ENCODE measurements at regions not wholly inside any gene's neighbourhood (a gene's known extent, or its start where the extent isn't known, plus 50 kb on each side); places are given as distances from the start of the nearest gene placed in this dataset.

GRCh38 chr21:15932726-15933125 lies 202.9 kb downstream of the USP25 start:
- no peaks in the 10 kb centered on the region for H3K36me3 Mint-ChIP-seq (ENCODE audit: unreplicated experiment)
- no peak for TF ChIP-seq CTCF (IDR thresholded peaks at IDR 0.05; ENCODE audit: partially characterized antibody, unreplicated experiment)
- H3K27me3 Mint-ChIP-seq (ENCODE audit: unreplicated experiment), result no peaks in the 10 kb centered on the region
- H3K27ac Mint-ChIP-seq (ENCODE audit: unreplicated experiment), result no peak overlapping the region
- H3K9me3 Mint-ChIP-seq (ENCODE audit: unreplicated experiment), result no peaks in the 10 kb centered on the region
- H3K4me3 Mint-ChIP-seq (ENCODE audit: unreplicated experiment), result no peak overlapping the region
- DNase-seq, result no peak
- H3K4me1 Mint-ChIP-seq (ENCODE audit: low read depth, unreplicated experiment), result no peaks in the 10 kb centered on the region

GRCh38 chr21:15935530-15935929 lies 205.7 kb downstream of the USP25 start:
- no peak overlapping the region for H3K4me3 Mint-ChIP-seq (ENCODE audit: unreplicated experiment)

GRCh38 chr21:15943009-15943666 lies 213.4 kb downstream of the USP25 start:
- Mint-ChIP-seq H3K36me3 (ENCODE audit: unreplicated experiment) (no peaks in the 10 kb centered on the region), H3K4me1 (ENCODE audit: low read depth, unreplicated experiment) (no peaks in the 10 kb centered on the region), H3K27ac (ENCODE audit: unreplicated experiment) (no peak overlapping the region), H3K27me3 (ENCODE audit: unreplicated experiment) (no peaks in the 10 kb centered on the region), H3K4me3 (ENCODE audit: unreplicated experiment) (no peak overlapping the region), H3K9me3 (ENCODE audit: unreplicated experiment) (no peaks in the 10 kb centered on the region)
- no peak for TF ChIP-seq CTCF (IDR thresholded peaks at IDR 0.05; ENCODE audit: partially characterized antibody, unreplicated experiment)
- no peak for DNase-seq

More at GRCh38 chr21:15935530-15935929, 205.7 kb downstream of the USP25 start:
- TF ChIP-seq CTCF (IDR thresholded peaks at IDR 0.05; ENCODE audit: partially characterized antibody, unreplicated experiment), result no peak
- Mint-ChIP-seq H3K9me3 (ENCODE audit: unreplicated experiment) (no peaks in the 10 kb centered on the region), H3K27ac (ENCODE audit: unreplicated experiment) (no peak overlapping the region), H3K36me3 (ENCODE audit: unreplicated experiment) (no peaks in the 10 kb centered on the region), H3K4me1 (ENCODE audit: low read depth, unreplicated experiment) (no peaks in the 10 kb centered on the region), H3K27me3 (ENCODE audit: unreplicated experiment) (no peaks in the 10 kb centered on the region)
- no peak for DNase-seq

- Mint-ChIP-seq H3K4me3 (ENCODE audit: unreplicated experiment) (no peak overlapping the region), H3K36me3 (ENCODE audit: unreplicated experiment) (peaks cover 6% of the 10 kb centered on the region), H3K27me3 (ENCODE audit: unreplicated experiment) (no peaks in the 10 kb centered on the region), H3K27ac (ENCODE audit: unreplicated experiment) (no peak overlapping the region), H3K9me3 (ENCODE audit: unreplicated experiment) (no peaks in the 10 kb centered on the region), H3K4me1 (ENCODE audit: low read depth, unreplicated experiment) (no peaks in the 10 kb centered on the region)
- no peak for TF ChIP-seq CTCF (IDR thresholded peaks at IDR 0.05; ENCODE audit: partially characterized antibody, unreplicated experiment)
- DNase-seq, result no peak
Measured at GRCh38 chr21:15947677-15948076, 217.9 kb downstream of the USP25 start.

GRCh38 chr21:15953551-15954116 lies 223.9 kb downstream of the USP25 start:
- TF ChIP-seq CTCF (IDR thresholded peaks at IDR 0.05; ENCODE audit: partially characterized antibody, unreplicated experiment), result no peak
- no peaks in the 10 kb centered on the region for H3K27me3 Mint-ChIP-seq (ENCODE audit: unreplicated experiment)
- H3K4me3 Mint-ChIP-seq (ENCODE audit: unreplicated experiment), result no peak overlapping the region
- no peak overlapping the region for H3K27ac Mint-ChIP-seq (ENCODE audit: unreplicated experiment)
- H3K4me1 Mint-ChIP-seq (ENCODE audit: low read depth, unreplicated experiment), result no peaks in the 10 kb centered on the region
- no peak for DNase-seq
- H3K36me3 Mint-ChIP-seq (ENCODE audit: unreplicated experiment), result peaks cover 20% of the 10 kb centered on the region
- peaks cover 7% of the 10 kb centered on the region for H3K9me3 Mint-ChIP-seq (ENCODE audit: unreplicated experiment)

Data from glutamatergic neuron (in vitro differentiated cells).